GF-D8 (cell line): ENCODE measurements at regions not wholly inside any gene's neighbourhood (a gene's known extent, or its start where the extent isn't known, plus 50 kb on each side); places are given as distances from the start of the nearest gene placed in this dataset.

Experiments
- DNase-seq: peaks from one replicate; lab custom pipeline; 2025; lab: John Stamatoyannopoulos, UW

- no peak for DNase-seq
These were observed 623.4 kb downstream of the CDH26 start for GRCh38 chr20:60581606-60582115.

DNA sequence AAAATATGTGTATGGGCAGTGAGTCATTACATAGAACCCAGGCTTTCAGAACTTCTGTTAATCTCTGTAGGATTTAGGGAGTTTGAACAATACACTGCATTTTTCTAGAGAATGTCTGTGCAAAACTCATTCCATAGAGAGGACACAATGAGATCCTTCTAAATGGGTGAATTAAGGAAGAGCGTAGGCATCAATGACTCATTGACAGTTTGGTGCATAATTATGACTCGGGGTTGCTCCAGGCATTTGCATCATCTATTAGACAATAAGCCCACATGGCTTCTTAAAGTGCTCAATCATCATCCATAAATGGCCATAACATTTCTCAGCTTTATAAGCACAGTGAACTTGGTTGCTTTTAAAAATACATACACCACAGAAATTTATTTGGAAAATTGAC is 625.5 kb downstream of the CDH26 start:
- DNase-seq: no peak

GRCh38 chr20:60584221-60584620 is 626.0 kb downstream of the CDH26 start:
- DNase-seq: no peak

DNA sequence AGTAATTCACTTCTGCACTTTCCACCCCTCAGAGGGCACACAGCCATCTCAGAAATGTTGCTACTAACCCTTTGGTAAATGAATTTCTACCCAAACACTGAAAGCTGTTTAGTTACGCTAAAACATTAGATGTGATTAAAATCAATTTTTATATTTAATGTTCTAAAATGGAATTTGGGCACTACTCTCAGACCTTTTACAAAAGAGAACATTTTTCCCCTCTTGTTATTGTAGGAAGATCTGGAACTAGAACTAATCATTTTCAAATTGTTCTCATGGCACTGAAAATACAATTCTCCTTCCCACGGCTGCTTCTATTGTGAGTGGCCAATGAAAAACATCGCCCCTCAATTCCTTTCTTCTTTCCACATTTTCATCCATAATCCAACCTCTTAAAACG is 627.4 kb downstream of the CDH26 start:
- DNase-seq: no peak

GRCh38 chr20:60586269-60587050 is 628.2 kb downstream of the CDH26 start:
- no peak for DNase-seq

DNA sequence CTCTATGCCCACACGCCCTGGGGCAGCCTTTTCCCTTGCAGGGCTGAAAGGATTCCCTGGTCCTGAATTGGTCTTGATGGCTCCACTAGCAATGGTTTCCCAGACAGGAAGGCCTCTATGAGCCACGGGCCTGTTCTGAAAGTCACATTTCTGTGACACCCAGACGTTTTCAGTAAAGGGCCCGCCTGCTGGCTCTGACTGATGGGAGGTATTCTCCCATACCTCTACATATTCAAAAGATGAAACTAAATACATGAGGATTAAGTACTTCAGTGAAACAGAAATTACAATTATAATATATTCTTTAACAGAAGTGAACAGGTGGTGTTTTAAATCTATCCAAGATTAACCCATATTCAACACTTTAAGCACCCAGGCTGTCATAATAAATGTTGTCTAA is 629.8 kb downstream of the CDH26 start:
- DNase-seq: no peak

DNA sequence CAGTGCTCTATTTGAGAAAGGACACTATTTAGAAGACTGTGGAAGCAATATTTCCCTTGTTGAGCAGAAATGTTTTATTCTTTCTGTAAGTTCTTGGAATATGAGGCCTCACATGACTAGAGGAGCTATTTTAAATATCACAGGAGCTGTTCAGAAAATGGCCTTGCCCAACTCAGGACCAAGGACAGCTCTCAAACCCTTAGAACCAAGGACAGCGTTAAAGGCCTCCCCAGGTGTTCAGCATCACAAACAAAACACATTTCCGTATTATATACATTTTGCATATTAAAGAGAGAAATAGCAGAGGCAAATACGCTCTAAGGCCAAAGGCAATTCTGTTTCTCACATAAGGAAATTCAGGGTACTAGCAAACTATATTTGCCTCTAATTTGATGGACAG is 631.4 kb downstream of the CDH26 start:
- no peak for DNase-seq

DNA sequence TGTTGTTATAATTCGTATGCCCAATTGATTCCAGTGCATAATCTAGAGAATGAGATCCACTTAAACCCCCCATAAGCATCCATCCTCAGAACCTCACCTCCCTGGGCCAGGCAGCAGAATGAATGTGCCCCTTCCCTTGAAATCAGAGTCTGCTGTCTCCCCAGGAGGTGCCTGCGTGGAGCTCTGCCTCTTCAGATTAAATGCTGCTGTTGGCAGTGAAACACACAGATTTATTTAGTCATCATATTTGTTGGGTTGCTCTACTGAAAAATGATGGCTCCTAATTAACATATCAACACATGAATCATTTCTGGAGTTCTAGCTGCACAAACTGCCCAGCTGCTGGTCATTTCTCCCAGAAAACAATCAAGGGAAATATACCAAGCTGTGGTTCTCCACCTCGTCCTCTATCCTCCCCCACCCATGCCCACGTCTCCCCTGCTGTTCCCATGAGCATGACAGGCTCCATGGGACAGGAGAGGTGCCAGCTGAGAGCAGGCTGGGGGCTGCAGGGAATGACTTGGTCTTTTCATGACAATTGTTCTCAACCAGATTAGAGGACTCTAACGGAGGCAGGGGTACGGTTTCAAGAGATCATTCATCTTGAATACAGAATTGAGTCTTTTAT is 633.1 kb downstream of the CDH26 start:
- DNase-seq: no peak

GRCh38 chr20:60598528-60598927 is 640.3 kb downstream of the CDH26 start:
- DNase-seq: no peak

GRCh38 chr20:60599381-60599780 is 641.2 kb downstream of the CDH26 start:
- no peak for DNase-seq

GRCh38 chr20:60600036-60600435 is 641.8 kb downstream of the CDH26 start:
- no peak for DNase-seq

DNA sequence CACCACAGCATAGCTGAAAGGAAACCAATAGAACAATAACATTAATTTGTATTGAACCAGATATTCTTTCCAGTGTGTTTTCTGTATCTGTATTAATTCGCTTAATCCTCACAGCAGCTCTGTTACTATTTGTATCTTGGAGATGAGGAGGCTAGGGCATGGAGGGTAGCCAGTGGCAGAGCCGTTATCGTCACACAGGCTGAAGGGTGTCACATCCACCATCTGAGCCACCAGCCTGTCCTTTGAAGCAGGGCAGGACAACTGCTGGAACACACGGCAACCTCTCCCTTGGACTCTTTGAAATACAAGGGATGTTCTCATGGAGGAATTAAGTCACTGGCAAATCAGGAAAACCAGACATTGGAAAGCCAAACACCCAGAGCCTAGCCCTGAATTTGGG is 628.0 kb upstream of the CDH4 start:
- DNase-seq: no peak

DNA sequence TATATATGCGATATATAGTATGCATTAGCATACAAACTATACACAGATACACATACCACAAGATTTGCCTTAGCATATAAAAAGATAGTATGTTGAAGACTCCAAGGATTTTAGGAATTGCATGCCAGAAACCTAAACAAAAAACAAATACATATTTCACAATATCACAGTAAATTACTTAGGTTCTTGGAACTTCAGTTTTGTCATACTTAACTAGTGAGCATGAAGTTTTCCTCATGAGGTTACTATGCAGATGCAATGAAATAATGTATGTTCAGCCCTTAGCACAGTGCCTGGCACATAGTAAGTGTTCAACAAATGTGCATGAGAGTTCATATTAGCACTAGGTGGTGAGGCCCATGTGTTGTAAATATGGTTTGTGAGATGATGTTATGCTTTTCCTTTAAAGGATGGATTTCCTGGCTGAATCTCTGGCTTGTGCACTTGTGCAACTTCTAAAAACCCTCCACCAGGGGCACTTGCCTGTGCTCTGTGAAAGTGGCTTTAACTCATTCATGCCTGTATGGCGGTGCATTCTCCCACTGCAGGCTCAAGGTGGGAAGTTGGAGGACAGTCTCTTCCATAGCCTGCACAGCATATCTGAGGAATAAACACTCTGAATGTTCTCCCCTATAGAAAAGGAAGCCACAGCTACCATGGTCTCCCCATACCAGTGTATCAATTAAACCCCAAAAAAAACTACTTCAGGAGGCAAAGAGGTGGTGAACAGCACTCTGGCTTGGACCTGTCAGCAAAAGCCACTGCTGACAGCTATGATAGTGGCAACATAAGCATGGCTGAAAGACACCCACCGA is 624.1 kb upstream of the CDH4 start:
- DNase-seq: no peak

GRCh38 chr20:60628749-60629148 is 623.3 kb upstream of the CDH4 start:
- no peak for DNase-seq

- DNase-seq: no peak
These were observed 622.9 kb upstream of the CDH4 start for GRCh38 chr20:60629206-60629605.

DNA sequence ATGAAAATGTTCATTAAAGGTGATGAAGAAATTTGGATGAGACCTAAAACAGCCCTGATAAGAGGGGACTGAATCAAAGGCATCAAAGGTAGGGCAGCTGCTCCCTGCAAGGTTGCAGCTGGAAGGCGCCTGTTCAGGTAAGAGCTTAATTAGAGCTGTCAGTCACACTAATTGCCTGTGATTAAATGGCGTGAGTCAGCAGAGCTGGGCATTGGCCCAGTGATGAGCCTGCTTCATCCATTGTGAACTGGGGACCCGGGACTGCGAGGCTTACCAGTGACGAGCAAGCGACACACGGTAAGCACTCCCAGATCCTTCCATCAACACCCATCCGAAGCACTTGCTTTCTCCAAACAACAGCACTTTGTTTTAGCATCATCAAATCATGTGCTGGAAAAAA is 621.5 kb upstream of the CDH4 start:
- no peak for DNase-seq

DNA sequence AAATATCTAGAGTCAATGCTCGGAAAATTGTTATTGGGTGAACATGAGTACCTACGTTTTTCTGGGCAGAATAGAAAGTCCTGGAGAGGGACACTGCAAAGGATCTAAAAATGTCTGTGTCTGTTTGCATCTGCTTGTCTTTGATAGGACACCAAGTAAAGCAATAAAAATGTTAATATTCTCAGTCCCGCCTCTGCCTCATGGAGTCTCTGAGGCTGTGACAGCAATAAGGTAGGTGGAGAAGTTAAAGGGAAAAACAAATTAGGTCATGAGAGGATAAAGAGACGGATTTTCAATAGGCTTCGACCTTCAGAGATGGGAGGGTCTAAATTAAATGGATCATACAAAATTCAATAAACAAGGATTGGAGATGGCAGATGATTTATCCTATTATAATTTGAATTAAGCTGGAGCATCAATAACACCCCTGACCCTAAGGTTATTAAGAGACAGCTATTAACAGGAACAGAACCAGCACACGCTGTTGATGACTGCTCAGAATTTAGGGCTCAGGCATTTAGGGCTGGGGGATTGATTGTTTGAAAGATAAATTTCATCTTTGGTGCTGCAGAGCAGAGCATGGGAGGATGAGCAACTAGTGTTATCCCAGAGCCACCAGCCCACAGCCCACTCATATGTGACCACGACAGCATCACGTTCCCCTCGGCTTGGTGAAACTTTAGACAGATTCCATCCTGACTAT is 620.3 kb upstream of the CDH4 start:
- no peak for DNase-seq

- DNase-seq: no peak
These were observed 619.4 kb upstream of the CDH4 start for GRCh38 chr20:60632391-60633262.

DNA sequence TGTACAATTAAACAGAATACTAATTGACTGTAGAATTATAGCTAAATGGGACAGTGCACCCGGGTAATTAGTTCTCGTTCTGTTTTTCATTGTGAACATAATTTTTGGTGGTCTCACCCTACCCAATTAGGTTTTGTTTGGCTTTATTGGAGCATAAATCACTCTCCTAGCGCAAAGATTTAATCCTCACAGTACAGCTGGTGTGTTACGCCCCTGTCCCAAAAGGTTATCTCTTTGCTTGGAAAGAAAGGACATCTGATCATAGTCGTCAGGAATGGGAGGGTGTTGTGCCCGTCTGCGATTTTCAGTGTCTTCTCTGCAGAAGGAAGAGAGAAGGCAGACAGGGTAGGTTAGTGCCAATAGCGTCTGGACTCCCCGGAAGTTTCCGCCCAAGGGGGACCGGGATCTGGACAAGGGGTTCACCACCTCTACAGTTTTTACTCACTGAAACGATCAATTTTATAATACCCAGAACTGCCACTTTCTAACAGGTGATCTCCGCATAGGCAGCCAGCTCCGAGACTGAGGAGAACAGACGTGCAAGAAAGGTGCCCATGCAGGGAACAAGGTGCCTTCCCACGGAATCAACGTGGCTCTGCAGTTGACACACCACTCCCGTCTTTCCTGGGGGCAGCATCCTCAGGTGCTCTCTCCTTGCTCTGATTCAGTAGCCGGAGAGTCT is 617.4 kb upstream of the CDH4 start:
- DNase-seq: no peak

DNA sequence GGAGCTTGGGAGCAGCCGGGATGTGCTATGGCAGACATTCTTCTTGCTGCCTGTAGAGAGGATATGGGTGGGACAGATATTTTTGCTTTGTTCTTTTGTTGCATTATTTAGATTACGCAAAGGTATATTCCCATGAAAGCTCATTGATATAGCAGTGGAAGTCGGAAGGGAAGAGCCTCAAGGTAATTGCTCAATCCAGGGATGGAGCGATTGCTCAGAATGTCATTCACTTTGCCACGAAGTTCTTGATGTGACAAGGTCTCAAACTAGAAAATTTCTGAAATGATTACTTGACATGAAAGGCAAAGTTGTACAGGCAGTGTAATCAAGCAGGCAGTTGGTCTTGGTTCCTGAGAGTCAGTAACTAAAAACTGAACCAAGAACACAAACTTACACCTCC is 615.6 kb upstream of the CDH4 start:
- no peak for DNase-seq

DNA sequence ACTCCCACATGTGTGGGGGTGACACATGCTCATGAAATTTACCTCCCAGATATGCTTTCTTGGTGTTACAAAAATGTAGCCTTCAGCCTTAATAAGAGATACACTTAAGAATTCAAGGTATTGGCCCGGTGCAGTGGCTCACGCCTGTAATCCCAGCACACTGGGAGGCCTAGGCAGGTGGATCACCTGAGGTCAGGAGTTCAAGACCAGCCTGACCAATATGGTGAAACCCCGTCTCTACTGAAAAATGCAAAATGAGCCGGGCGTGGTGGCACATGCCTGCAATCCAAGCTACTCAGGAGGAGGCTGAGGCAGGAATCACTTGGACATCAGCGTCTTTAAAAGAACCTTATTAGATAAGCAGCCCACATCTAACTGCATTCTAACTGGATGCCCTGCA is 614.3 kb upstream of the CDH4 start:
- no peak for DNase-seq
